GM12872 (cell line): ENCODE measurements at regions not wholly inside any gene's neighbourhood (a gene's known extent, or its start where the extent isn't known, plus 50 kb on each side); places are given as distances from the start of the nearest gene placed in this dataset.

Source experiments
- CTCF ChIP-seq: IDR thresholded peaks from 3 replicates; pipeline ENCODE4 v1.5.1; 2011; ENCODE audit warnings: low read depth, mild to moderate bottlenecking, low read length, moderate library complexity; ENCODE audit not compliant: insufficient read depth

GRCh38 chr2:11045294-11045693 lies 110.0 kb upstream of the SLC66A3 start:
- TF ChIP-seq CTCF = no peak

GRCh38 chr2:11048335-11049008 lies 106.8 kb upstream of the SLC66A3 start:
- no peak for TF ChIP-seq CTCF

- no peak for TF ChIP-seq CTCF
Measured at GRCh38 chr2:11050565-11050964, 104.7 kb upstream of the SLC66A3 start.

- no peak for TF ChIP-seq CTCF
Measured at GRCh38 chr2:11051280-11051679, 104.0 kb upstream of the SLC66A3 start.

GRCh38 chr2:11053546-11053945 lies 101.7 kb upstream of the SLC66A3 start:
- TF ChIP-seq CTCF = no peak

GRCh38 chr2:11054783-11055678 lies 100.2 kb upstream of the SLC66A3 start:
- no peak for TF ChIP-seq CTCF

GRCh38 chr2:11055679-11056215 lies 99.5 kb upstream of the SLC66A3 start:
- no peak for TF ChIP-seq CTCF
